ENCODE measurements at regions not wholly inside any gene's neighbourhood (a gene's known extent, or its start where the extent isn't known, plus 50 kb on each side); places are given as distances from the start of the nearest gene placed in this dataset.

DNA sequence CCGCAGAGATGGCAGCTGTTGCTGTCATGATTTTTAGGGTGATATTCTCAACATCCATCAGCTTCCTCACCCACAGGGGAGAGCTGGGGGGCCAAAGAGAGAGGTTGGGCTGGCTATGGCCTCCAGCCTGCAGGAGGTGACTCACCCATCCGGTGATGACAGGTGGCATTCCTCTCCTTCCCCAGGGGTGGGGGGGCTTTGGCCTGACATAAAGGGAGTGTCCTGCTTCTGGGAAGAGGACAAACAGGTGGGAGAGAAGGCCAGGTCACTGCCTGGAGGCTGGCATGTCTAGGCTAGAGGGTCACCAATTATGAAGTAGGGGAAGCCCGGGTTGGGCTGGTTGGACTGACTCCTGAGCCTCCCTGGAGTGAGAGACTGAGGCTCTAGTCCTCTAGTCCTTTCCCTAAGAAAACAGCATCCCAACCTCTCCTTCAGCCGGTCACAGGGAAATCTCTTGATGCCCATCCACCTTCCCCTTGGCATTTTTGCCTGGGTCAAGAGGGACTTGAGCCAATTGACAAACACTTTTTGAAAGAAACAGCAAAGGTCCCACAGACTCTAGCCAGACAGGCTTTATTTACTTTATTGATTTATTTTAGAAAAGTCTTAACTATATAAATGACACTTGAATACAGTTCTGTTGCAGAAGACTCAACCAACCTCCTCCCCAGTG is 79.8 kb upstream of the ZNF716 start:
- TF ChIP-seq, protein P1, sequence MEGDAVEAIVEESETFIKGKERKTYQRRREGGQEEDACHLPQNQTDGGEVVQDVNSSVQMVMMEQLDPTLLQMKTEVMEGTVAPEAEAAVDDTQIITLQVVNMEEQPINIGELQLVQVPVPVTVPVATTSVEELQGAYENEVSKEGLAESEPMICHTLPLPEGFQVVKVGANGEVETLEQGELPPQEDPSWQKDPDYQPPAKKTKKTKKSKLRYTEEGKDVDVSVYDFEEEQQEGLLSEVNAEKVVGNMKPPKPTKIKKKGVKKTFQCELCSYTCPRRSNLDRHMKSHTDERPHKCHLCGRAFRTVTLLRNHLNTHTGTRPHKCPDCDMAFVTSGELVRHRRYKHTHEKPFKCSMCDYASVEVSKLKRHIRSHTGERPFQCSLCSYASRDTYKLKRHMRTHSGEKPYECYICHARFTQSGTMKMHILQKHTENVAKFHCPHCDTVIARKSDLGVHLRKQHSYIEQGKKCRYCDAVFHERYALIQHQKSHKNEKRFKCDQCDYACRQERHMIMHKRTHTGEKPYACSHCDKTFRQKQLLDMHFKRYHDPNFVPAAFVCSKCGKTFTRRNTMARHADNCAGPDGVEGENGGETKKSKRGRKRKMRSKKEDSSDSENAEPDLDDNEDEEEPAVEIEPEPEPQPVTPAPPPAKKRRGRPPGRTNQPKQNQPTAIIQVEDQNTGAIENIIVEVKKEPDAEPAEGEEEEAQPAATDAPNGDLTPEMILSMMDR (IDR thresholded peaks at IDR 0.05 in 4 of 5, conservative IDR thresholded peaks at IDR 0.05 in 1 of 5), result no peak
- TF ChIP-seq POLR2A (IDR thresholded peaks at IDR 0.05), result no peak

Measured in gastrocnemius medialis (tissue), 4 donors.